Spleen (tissue), 11 donors: ENCODE measurements at regions not wholly inside any gene's neighbourhood (a gene's known extent, or its start where the extent isn't known, plus 50 kb on each side); places are given as distances from the start of the nearest gene placed in this dataset.

Experiments used
- DNase-seq: peaks from one replicate; pipeline ENCODE4 v3.0.0-alpha.2; 2020
- H3K27ac ChIP-seq, 8 donors: fragments of 200-600 bp; sonication (generic) in 7 of 8; 1 replicate in 4 of 8; 2 replicates in 4 of 8; pipeline versions ENCODE4 v1.5.0 to v1.8.0; 2016 to 2021; ENCODE audit warnings: inconsistent platforms in 4 of 8, mild to moderate bottlenecking in 4 of 8, moderate library complexity in 1 of 8
- H3K27me3 ChIP-seq, 7 donors: fragments of 200-600 bp; sonication (generic) in 6 of 7; replicated peaks in 1 of 7; 1 replicate in 4 of 7; 2 replicates in 3 of 7; pipeline versions ENCODE4 v1.5.0 to v1.8.0; 2016 to 2021; ENCODE audit warnings: inconsistent platforms in 3 of 7, mild to moderate bottlenecking in 1 of 7
- H3K36me3 ChIP-seq, 6 donors: fragments of 200-600 bp; sonication (generic) in 5 of 6; 1 replicate in 4 of 6; 2 replicates in 2 of 6; pipeline versions ENCODE4 v1.5.0 to v1.8.0; 2016 to 2021; ENCODE audit warnings: inconsistent platforms in 2 of 6
- H3K4me1 ChIP-seq, 6 donors: fragments of 200-600 bp; sonication (generic) in 5 of 6; 1 replicate in 3 of 6; 2 replicates in 3 of 6; pipeline versions ENCODE4 v1.5.0 to v1.8.0; 2016 to 2021; ENCODE audit warnings: inconsistent platforms in 3 of 6
- H3K4me3 ChIP-seq, 8 donors: fragments of 200-600 bp; sonication (generic) in 7 of 8; 1 replicate in 4 of 8; 2 replicates in 4 of 8; pipeline versions ENCODE4 v1.5.0 to v1.8.0; 2016 to 2021; ENCODE audit warnings: inconsistent platforms in 4 of 8, mild to moderate bottlenecking in 4 of 8, moderate library complexity in 2 of 8
- H3K9me3 ChIP-seq, 8 donors: fragments of 200-600 bp; sonication (generic) in 7 of 8; 1 replicate in 4 of 8; 2 replicates in 4 of 8; pipeline versions ENCODE4 v1.5.0 to v1.8.0; 2016 to 2021; ENCODE audit warnings: inconsistent platforms in 4 of 8
- CTCF ChIP-seq, 11 experiments: fragments of 200-600 bp in 7 of 11; fragments of 450-650 bp in 4 of 11; sonication (generic) in 4 of 11; IDR thresholded peaks in 8 of 11; conservative IDR thresholded peaks in 3 of 11; 1 replicate in 7 of 11; 2 replicates in 4 of 11; pipeline versions ENCODE4 v1.4.0 to v1.8.0; 2016 to 2021; ENCODE audit warnings: antibody characterized with exemption in 11 of 11, inconsistent platforms in 4 of 11, mild to moderate bottlenecking in 1 of 11
- POLR2A ChIP-seq, 3 donors: fragments of 450-650 bp; IDR thresholded peaks; one replicate each; pipeline ENCODE4 v1.5.1; 2017; ENCODE audit warnings: antibody characterized with exemption in 3 of 3, mild to moderate bottlenecking in 1 of 3
- POLR2AphosphoS5 ChIP-seq, 3 donors: sonication (generic); formaldehyde crosslinking; IDR thresholded peaks; one replicate each; pipeline ENCODE4 v1.5.1; 2017; ENCODE audit warnings: antibody characterized with exemption in 3 of 3
- whole genome bisulfite sequencing, 5 donors: extraction: QIAGEN DNeasy Blood & Tissue Kit in 3 of 5; methylation state at CpG; one replicate each; pipeline versions ENCODE4 v1.1.5 to v1.1.7; 2013 to 2018; 5-methylcytosine and 5-hydroxymethylcytosine counted together
- intact Hi-C: fragments of 100-400 bp; cut with DNase I; formaldehyde crosslinking; loops from one replicate; pipeline ENCODE4 v1.15.0; 2023; ENCODE audit warnings: low total_unique reads
- donor health status: healthy with polysubstance abuse.
- donor health status: DM: no; HTN: no; CAD: no; lungs with moderate emphysema.
- donor health status: DM: no; HTN: no; CAD: no.
- donor health status: Bipolar disorder and iron deficiency.
- donor health status: healthy.
- donor health status: DM: no; HTN: no; CAD: no.
- donor health status: DM: yes; HTN: yes; CAD: no.

GRCh38 chr2:128973566-128973965, 654.9 kb upstream of the HS6ST1 start:
- WGBS, 5 donors = 80 to 96% (median 92%) methylated on average over 4 of the region's 4 CpGs
- Histone ChIP-seq H3K4me1 (no peaks in the 10 kb centered on the region), H3K9me3 (no peaks in the 10 kb centered on the region), H3K27ac (no peak overlapping the region), H3K36me3 (no peaks in the 10 kb centered on the region), H3K4me3 (no peak overlapping the region), H3K27me3 (no peaks in the 10 kb centered on the region)
- intact Hi-C loops = no loop called here
- no peak for TF ChIP-seq POLR2A (IDR thresholded peaks at IDR 0.05)
- no peak for TF ChIP-seq CTCF (IDR thresholded peaks at IDR 0.05 in 8 of 11, conservative IDR thresholded peaks at IDR 0.05 in 3 of 11)
- no peak for TF ChIP-seq POLR2AphosphoS5 (IDR thresholded peaks at IDR 0.05)
- DNase-seq = no peak

- H3K36me3 ChIP-seq = no peaks in the 10 kb centered on the region
- H3K27me3 ChIP-seq = no peaks in the 10 kb centered on the region
- H3K4me3 ChIP-seq = no peak overlapping the region
- H3K9me3 ChIP-seq = no peaks in the 10 kb centered on the region
- TF ChIP-seq CTCF (IDR thresholded peaks at IDR 0.05 in 8 of 11, conservative IDR thresholded peaks at IDR 0.05 in 3 of 11) (no peak), POLR2A (IDR thresholded peaks at IDR 0.05) (no peak)
- DNase-seq = no peak
- intact Hi-C loops = no loop called here
- WGBS, 5 donors = 36 to 57% (median 50%) methylated on average over 5 of the region's 5 CpGs
- H3K4me1 ChIP-seq = no peaks in the 10 kb centered on the region
- no peak overlapping the region for H3K27ac ChIP-seq
These were observed 659.5 kb upstream of the HS6ST1 start for GRCh38 chr2:128978212-128978611.

GRCh38 chr2:128979182-128979581, 660.5 kb upstream of the HS6ST1 start:
- Histone ChIP-seq H3K27me3 (no peaks in the 10 kb centered on the region), H3K4me3 (no peak overlapping the region), H3K27ac (no peak overlapping the region), H3K9me3 (no peaks in the 10 kb centered on the region), H3K36me3 (no peaks in the 10 kb centered on the region), H3K4me1 (no peaks in the 10 kb centered on the region)
- no peak for TF ChIP-seq CTCF (IDR thresholded peaks at IDR 0.05 in 8 of 11, conservative IDR thresholded peaks at IDR 0.05 in 3 of 11)
- no peak for TF ChIP-seq POLR2AphosphoS5 (IDR thresholded peaks at IDR 0.05)
- TF ChIP-seq POLR2A (IDR thresholded peaks at IDR 0.05) = no peak
- no peak for DNase-seq
- intact Hi-C loops = no loop called here
- 81 to 92% (median 85%) methylated on average over 8 of the region's 8 CpGs for WGBS, 5 donors

- Histone ChIP-seq H3K4me1 (no peaks in the 10 kb centered on the region), H3K27me3 (no peaks in the 10 kb centered on the region), H3K9me3 (no peaks in the 10 kb centered on the region), H3K4me3 (no peak overlapping the region), H3K36me3 (no peaks in the 10 kb centered on the region), H3K27ac (no peak overlapping the region)
- intact Hi-C loops = no loop called here
- TF ChIP-seq POLR2AphosphoS5 (IDR thresholded peaks at IDR 0.05) (no peak), POLR2A (IDR thresholded peaks at IDR 0.05) (no peak), CTCF (IDR thresholded peaks at IDR 0.05 in 8 of 11, conservative IDR thresholded peaks at IDR 0.05 in 3 of 11) (no peak)
- no peak for DNase-seq
- WGBS, 5 donors = 74 to 84% (median 80%) methylated on average over 8 of the region's 8 CpGs
These were observed 661.8 kb upstream of the HS6ST1 start for GRCh38 chr2:128980475-128980874.
